Suprapubic skin (tissue), 4 donors: ENCODE measurements at regions not wholly inside any gene's neighbourhood (a gene's known extent, or its start where the extent isn't known, plus 50 kb on each side); places are given as distances from the start of the nearest gene placed in this dataset.

Experiments used
- POLR2A ChIP-seq, 2 donors: fragments of 450-650 bp; IDR thresholded peaks; one replicate each; pipeline ENCODE4 v1.6.1; 2017; ENCODE audit warnings: antibody characterized with exemption in 2 of 2, mild to moderate bottlenecking in 2 of 2, moderate library complexity in 2 of 2
- POLR2AphosphoS5 ChIP-seq, 3 donors: sonication (generic); formaldehyde crosslinking; IDR thresholded peaks; one replicate each; pipeline ENCODE4 v1.6.1; 2017; ENCODE audit warnings: antibody characterized with exemption in 3 of 3
- TF ChIP-seq, protein P1 (sequence below), 2 donors: fragments of 200-600 bp in 1 of 2; fragments of 450-650 bp in 1 of 2; sonication (generic) in 1 of 2; IDR thresholded peaks; one replicate each; pipeline ENCODE4 v1.5.1; 2016 to 2019; ENCODE audit warnings: antibody characterized with exemption in 2 of 2, mild to moderate bottlenecking in 1 of 2, moderate library complexity in 1 of 2

GRCh38 chr1:91120421-91120820, 98.6 kb upstream of the ZNF644 start:
- TF ChIP-seq, protein P1, sequence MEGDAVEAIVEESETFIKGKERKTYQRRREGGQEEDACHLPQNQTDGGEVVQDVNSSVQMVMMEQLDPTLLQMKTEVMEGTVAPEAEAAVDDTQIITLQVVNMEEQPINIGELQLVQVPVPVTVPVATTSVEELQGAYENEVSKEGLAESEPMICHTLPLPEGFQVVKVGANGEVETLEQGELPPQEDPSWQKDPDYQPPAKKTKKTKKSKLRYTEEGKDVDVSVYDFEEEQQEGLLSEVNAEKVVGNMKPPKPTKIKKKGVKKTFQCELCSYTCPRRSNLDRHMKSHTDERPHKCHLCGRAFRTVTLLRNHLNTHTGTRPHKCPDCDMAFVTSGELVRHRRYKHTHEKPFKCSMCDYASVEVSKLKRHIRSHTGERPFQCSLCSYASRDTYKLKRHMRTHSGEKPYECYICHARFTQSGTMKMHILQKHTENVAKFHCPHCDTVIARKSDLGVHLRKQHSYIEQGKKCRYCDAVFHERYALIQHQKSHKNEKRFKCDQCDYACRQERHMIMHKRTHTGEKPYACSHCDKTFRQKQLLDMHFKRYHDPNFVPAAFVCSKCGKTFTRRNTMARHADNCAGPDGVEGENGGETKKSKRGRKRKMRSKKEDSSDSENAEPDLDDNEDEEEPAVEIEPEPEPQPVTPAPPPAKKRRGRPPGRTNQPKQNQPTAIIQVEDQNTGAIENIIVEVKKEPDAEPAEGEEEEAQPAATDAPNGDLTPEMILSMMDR (IDR thresholded peaks at IDR 0.05) = no peak
- TF ChIP-seq POLR2A (IDR thresholded peaks at IDR 0.05) = no peak
- no peak for TF ChIP-seq POLR2AphosphoS5 (IDR thresholded peaks at IDR 0.05)
